Stimulated activated CD4-positive, alpha-beta T cell treated with anti-CD3 and anti-CD28 coated beads, TNF-alpha, amount 100 ng/mL, for 48 hours (primary cell): ENCODE measurements at regions not wholly inside any gene's neighbourhood (a gene's known extent, or its start where the extent isn't known, plus 50 kb on each side); places are given as distances from the start of the nearest gene placed in this dataset.
A peak's percentile ranks its signal among the peaks of the same experiment; 100 is the strongest.

Experiments used
- DNase-seq, 3 donors: peaks; one replicate each; pipeline ENCODE4 v3.0.0-alpha.2; 2020; ENCODE audit warnings: low read depth in 3 of 3

GRCh38 chr20:20827992-20828597 is 115.7 kb upstream of the RALGAPA2 start:
- DNase-seq: no peak

- peak; percentile 9 to 62 (median 36) for DNase-seq
Observed at GRCh38 chr20:20824924-20825584, 112.6 kb upstream of the RALGAPA2 start.

DNA sequence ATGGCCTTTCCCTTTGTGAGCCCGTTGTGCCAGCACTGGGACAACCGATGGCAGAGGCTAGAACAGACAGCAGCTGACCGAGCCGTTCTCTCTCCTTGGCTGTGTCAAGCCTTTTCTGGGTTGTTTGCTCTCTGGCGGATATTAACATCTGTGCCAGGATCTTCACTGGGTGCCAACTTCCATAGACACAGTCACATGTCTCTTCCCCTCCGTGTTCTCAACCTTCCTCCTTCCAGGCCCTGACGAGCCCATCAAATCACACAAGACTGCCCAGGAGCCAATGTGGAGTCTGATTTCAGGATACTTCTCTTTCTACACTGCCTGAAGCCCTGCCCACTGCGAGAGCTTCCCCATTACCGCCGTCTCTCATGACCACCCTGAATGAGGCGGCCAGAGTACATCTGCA is 111.0 kb upstream of the RALGAPA2 start:
- DNase-seq: no peak

DNA sequence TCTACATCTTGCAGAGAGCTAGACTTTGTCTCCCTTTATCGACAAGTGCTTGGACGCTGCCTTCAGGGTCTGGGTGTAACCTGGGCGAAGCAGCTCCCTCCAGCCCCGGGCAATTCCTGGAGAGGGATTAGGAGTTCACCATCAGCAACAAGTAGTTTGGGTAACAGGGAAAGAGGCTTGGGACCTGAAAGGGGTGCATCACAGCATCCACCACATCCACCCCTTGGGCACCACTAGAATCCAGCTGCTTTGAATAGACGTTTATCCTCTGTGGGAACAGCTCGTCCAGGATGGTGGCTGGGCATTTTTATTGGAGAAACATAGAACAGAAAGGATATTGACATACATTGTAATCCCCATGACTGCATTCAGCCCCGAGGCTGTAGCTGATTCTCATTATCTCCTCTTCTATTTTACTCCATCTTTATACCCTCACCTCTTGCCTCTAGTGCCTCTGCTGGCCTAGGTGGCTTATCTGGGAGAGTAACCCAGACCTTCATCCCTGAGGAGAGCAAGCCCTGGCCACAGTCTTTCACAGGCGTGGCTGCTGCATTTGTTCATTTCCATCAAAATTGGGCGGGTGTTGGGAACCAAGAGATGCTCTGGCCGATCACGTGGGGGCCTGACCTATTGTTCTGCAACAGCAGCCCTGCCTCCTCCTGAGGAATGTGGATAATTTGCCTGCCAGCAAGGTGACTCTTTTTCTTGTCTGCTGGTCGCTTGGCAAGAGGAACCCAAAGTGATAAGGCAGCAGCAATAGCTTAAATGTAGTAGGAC is 109.2 kb upstream of the RALGAPA2 start:
- DNase-seq: no peak

DNA sequence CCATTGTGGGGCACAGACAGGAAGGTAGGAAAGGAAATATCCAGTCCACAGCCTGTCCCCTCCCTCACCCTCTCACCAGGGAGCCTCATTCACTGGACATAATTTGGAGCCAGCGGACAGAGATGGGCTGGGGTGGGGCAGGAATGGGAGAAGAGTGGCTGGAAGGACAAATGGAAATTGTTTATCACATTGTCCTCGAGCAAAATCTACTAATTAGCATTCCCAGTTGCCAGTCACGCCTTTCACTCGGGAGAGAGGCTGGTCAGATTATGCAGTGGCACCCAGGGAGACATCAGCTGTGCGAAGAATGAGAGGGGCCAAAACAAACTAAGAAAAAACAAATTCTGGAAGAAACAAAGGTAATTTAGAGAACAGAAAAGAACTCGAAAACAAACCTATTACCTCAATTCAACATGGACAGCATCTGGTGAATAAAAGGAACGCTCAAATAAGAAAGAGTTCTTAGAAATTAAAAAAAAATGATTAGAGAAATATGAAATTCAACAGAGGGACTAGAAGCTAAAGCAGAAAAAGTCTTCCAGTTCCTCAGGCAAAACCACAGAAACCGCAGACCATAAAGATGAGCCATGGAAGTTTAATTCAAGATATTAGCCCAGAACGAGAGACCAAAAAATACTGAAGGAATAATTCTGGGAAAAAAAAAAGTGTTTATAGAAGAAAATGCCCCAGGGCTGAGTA is 108.5 kb upstream of the RALGAPA2 start:
- DNase-seq: no peak

- DNase-seq: no peak
Observed at GRCh38 chr20:20820104-20820503, 107.7 kb upstream of the RALGAPA2 start.

GRCh38 chr20:20816969-20817755 is 104.7 kb upstream of the RALGAPA2 start:
- DNase-seq: no peak

DNA sequence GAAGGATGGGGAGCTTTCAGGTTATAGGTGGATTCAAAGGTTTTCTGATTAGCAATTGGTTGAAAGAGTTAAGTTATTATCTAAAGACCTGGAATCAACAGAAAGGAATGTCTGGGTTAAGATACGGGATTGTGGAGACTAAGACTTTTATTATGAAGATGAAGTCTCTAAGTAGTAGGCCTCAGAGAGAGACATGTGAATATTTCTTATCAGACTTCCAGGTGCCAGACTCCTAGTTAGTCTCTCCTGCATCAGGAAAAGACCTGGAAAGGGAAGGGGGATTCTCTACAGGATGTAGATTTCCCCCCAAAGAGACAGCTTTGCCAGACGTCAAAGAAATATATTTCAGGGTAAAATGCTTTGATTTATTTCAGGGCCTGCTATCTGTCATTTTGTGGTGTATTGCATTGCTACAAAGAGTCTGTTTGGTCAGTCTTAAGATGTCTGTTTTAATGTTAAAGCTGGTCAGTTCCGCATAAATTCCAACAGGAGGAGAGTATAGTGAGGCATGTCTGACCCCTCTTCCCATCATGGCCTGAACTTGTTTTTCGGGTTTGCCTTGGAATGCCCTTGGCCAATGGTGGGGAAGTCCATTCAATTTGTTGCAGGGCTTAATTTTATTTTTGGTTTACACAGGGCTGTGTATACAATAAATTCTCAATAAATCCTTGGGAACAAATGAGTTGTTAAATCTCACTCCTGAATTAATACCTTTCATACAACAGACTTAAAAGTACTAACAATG is 103.4 kb upstream of the RALGAPA2 start:
- DNase-seq: no peak

- no peak for DNase-seq
Observed at GRCh38 chr20:20814685-20815084, 102.2 kb upstream of the RALGAPA2 start.

- DNase-seq: no peak
Observed at GRCh38 chr20:20812136-20812535, 99.7 kb upstream of the RALGAPA2 start.

GRCh38 chr20:20808016-20808415 is 95.6 kb upstream of the RALGAPA2 start:
- DNase-seq: no peak

DNA sequence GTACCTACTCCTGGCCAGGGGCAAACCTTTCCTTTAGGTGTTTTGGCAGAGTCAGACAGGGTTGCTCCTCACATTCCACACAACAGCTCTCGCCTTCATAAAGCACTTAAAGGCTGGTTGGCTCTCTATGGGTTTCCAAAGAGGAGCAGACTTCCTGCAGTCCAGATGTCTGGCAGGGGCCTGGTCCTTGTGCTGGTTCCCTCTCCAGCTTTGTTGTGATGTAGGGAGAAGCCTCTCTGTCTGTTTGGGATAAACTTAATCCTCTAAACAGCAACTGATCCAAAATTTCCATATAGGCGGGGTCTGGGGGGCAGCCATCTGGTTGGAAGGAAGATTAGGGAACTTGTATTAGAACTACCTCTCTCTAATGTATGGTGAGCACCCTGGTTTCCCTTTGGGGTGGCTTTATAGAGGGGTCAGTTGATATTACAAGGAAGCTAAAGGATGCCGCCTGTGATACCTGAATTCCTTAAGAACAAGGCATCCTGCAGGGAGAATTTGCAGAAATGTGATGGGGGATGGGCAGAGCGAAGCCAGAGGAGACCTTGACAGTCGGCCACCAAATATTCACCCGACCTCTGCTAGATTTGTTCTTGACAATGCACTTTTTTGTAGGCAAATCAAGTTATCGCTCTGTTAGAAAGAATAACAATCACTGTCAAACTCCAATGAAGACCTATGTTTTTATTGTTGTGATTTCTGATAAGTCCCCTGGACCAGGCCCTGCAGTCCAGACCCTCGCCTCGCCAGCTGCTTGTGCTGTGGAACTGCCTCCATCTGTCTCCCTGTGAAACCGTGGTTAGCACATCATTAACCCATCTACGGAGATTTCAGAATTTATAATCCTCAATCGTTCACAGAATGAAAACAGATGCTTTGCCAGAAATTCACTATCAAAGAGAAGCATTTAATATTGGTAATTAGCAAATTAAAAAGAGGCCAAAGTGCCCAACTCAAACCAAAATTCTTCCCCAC is 94.0 kb upstream of the RALGAPA2 start:
- no peak for DNase-seq

GRCh38 chr20:20803011-20803410 is 90.6 kb upstream of the RALGAPA2 start:
- no peak for DNase-seq

GRCh38 chr20:20802328-20802727 is 89.9 kb upstream of the RALGAPA2 start:
- no peak for DNase-seq

- DNase-seq: no peak
Observed at GRCh38 chr20:20799716-20800312, 87.4 kb upstream of the RALGAPA2 start.

- no peak for DNase-seq
Observed at GRCh38 chr20:20797521-20798310, 85.3 kb upstream of the RALGAPA2 start.

DNA sequence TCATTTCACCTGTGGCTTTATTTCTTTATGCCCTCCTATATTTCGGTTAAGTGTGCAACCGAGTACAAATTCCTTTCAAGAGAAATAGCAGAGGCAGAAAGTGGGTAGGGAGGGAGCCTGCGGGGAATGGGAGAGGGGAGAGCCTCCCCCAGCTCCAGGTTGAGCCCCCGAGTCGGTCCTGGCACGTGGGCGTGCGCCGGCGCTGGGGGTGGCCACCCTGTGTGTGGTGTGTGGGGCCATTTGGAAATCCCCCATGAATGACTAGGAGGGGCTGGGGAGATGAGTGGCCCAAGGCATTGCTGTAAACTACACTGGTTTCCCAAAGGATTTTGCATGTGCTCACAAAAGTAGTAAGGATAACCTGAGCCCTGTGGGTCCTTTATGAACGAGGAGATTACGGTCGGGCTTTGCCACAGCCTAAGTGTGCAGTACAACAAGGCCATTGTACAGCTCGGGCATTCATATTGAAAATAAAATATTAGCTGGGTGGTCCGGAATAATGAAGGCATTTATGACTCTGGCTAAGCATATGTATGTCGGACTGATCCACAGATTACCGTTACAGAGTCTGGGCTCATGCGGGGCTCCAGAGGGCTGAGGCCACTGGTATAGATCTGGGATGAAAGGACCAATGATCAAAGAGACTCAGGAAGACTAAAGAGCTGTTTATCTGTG is 84.5 kb upstream of the RALGAPA2 start:
- DNase-seq: no peak

DNA sequence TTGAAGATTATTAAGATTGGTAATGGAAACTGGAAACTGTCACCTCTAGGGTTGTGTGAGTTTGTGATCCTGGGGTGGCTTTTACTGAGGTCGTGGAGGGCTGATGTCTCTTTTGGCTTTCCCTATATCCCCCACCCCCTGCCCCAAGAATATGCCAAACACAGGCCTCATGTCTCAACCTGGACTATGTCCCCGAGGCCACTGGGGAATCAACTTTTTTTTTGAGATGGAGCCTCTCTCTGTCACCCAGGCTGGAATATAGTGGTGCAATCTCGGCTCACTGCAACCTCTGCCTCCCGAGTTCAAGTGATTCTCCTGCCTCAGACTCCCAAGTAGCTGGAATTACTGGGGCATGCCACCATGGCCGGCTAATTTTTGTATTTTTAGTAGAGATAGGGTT is 83.3 kb upstream of the RALGAPA2 start:
- no peak for DNase-seq
